ENCODE measurements at regions not wholly inside any gene's neighbourhood (a gene's known extent, or its start where the extent isn't known, plus 50 kb on each side); places are given as distances from the start of the nearest gene placed in this dataset.

DNA sequence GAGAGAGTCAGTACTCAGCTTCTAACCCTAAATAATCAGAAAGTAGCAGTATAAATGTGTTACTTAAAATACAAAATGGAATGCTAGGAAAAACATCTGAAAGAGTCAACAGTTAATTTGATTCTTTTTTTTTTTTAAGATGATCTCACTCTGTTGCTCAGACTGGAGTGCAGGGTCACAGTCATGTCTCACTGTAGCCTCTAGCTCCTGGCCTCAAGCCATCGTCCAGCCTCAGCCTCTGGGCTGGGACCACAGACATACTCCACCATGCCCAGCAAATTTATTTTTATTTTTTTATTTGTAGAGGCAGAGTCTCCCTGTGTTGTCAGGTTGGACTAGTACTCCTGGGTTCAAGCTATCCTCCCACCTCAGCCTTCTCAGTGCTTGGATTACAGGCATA is 424.9 kb downstream of the IRX2 start:
- H3K9me3 ChIP-seq (ENCODE audit: control insufficient read depth, insufficient read depth, low read length) = no peaks in the 10 kb centered on the region
- H3K9ac ChIP-seq (ENCODE audit: low read depth, low read length) = no peak overlapping the region
- H3K4me3 ChIP-seq (ENCODE audit: low read depth, low read length) = no peak overlapping the region
- H3K27me3 ChIP-seq (ENCODE audit: control insufficient read depth, insufficient read depth, low read length) = no peaks in the 10 kb centered on the region
- no peaks in the 10 kb centered on the region for H3K36me3 ChIP-seq (ENCODE audit: control insufficient read depth, insufficient read depth, low read length)
- no peak overlapping the region for H3K27ac ChIP-seq (ENCODE audit: low read depth, low read length)
- no peaks in the 10 kb centered on the region for H3K4me1 ChIP-seq (ENCODE audit: control insufficient read depth, insufficient read depth, low read length)

DNA sequence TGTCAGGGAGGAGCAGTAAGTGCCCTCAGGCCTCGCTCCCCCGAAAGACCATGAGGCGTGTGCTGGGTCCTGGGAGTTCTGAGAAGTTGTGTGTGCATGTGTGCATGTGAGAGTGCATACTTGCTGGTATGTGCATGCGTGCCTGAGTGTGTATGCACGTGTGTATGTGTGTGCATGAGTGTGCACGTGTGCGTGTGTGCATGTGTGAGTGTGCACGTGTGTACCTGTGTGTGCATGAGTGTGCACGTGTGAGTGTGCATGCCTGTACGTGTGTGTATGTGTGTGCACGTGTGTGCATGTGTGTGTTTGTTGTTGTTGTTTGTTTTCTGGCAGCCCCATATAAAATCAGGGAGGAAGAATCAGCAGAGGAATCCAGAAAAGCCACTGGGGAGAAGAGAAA is 426.7 kb downstream of the IRX2 start:
- H3K9me3 ChIP-seq (ENCODE audit: control insufficient read depth, insufficient read depth, low read length) = no peaks in the 10 kb centered on the region
- no peak overlapping the region for H3K27ac ChIP-seq (ENCODE audit: low read depth, low read length)
- no peak overlapping the region for H3K4me3 ChIP-seq (ENCODE audit: low read depth, low read length)
- H3K27me3 ChIP-seq (ENCODE audit: control insufficient read depth, insufficient read depth, low read length) = no peaks in the 10 kb centered on the region
- no peaks in the 10 kb centered on the region for H3K36me3 ChIP-seq (ENCODE audit: control insufficient read depth, insufficient read depth, low read length)
- no peaks in the 10 kb centered on the region for H3K4me1 ChIP-seq (ENCODE audit: control insufficient read depth, insufficient read depth, low read length)
- H3K9ac ChIP-seq (ENCODE audit: low read depth, low read length) = no peak overlapping the region

DNA sequence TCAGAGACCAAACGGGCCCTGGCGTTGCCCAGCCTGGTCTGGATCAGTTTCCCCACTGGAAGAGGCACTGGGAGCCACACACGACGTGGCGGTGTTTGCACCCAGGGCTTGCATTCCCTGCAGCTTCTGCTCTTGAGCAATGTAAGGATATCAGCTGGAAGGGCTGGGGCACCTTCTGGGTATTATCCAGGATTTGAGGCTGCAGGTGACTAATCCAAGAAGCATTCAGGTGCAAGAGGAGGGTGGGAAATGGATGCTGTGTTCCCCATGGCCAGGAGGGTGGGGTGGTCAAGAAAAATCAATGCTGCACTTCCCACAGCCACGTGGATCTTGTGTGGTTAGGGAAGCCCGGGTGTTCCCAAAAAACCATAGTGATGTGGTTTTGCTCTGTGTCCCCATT is 430.9 kb downstream of the IRX2 start:
- Histone ChIP-seq H3K9ac (ENCODE audit: low read depth, low read length) (no peak overlapping the region), H3K4me1 (ENCODE audit: control insufficient read depth, insufficient read depth, low read length) (no peaks in the 10 kb centered on the region), H3K27me3 (ENCODE audit: control insufficient read depth, insufficient read depth, low read length) (no peaks in the 10 kb centered on the region)

DNA sequence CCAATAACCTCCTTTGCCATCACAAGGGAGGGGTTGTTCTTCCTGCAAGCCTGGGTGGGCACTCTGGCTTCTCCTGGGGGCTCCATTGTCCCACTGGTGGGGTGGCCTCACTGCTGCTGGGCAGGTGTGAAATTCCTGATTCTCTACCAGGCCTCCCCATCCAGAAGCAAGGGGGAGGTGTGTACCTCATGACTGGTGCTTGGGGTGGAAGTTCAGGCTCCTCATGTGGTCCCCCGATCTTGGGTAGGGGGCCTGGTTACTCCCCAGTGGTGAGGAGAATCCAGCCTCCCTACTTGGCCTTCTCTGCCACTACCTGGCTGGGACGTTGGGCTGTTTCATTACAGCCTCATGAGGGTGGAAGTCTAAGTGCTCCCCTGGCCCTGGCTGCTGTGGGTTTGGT is 433.9 kb downstream of the IRX2 start:
- Histone ChIP-seq H3K9ac (ENCODE audit: low read depth, low read length) (no peak overlapping the region), H3K27ac (ENCODE audit: low read depth, low read length) (no peak overlapping the region), H3K36me3 (ENCODE audit: control insufficient read depth, insufficient read depth, low read length) (no peaks in the 10 kb centered on the region), H3K27me3 (ENCODE audit: control insufficient read depth, insufficient read depth, low read length) (no peaks in the 10 kb centered on the region), H3K4me1 (ENCODE audit: control insufficient read depth, insufficient read depth, low read length) (no peaks in the 10 kb centered on the region), H3K9me3 (ENCODE audit: control insufficient read depth, insufficient read depth, low read length) (no peaks in the 10 kb centered on the region; the same call in 1 of the 2 replicates), H3K4me3 (ENCODE audit: low read depth, low read length) (no peak overlapping the region)

More for the DNA sequence above, 430.9 kb downstream of the IRX2 start:
- no peak overlapping the region for H3K27ac ChIP-seq (ENCODE audit: low read depth, low read length)
- no peaks in the 10 kb centered on the region; the same call in 1 of the 2 replicates for H3K9me3 ChIP-seq (ENCODE audit: control insufficient read depth, insufficient read depth, low read length)
- H3K36me3 ChIP-seq (ENCODE audit: control insufficient read depth, insufficient read depth, low read length) = no peaks in the 10 kb centered on the region
- H3K4me3 ChIP-seq (ENCODE audit: low read depth, low read length) = no peak overlapping the region

DNA sequence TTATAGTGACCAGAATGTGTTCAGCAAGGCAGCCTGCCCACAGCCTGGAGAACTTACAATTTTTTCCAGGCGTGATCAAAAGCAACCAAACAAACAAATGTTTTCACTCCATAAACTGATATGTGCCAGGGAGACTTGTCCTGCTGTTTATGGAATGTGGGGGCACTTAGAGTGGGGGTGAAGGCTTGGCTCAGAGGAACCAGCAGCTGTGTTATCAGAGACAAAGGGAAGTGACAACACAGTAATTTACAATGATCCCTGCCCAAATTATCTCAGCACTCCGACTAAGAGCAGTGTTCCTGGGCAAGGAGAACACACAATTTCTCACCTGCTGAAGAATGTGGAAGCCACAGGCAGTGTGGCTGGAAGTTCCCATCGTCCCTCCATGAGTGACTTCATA is 429.1 kb upstream of the IRX4 start:
- H3K4me3 ChIP-seq (ENCODE audit: low read depth, low read length) = no peak overlapping the region
- H3K4me1 ChIP-seq (ENCODE audit: control insufficient read depth, insufficient read depth, low read length) = no peaks in the 10 kb centered on the region; the same call in 1 of the 2 replicates
- no peaks in the 10 kb centered on the region for H3K36me3 ChIP-seq (ENCODE audit: control insufficient read depth, insufficient read depth, low read length)
- no peaks in the 10 kb centered on the region for H3K27me3 ChIP-seq (ENCODE audit: control insufficient read depth, insufficient read depth, low read length)
- no peak overlapping the region for H3K9ac ChIP-seq (ENCODE audit: low read depth, low read length)
- H3K27ac ChIP-seq (ENCODE audit: low read depth, low read length) = no peak overlapping the region
- H3K9me3 ChIP-seq (ENCODE audit: control insufficient read depth, insufficient read depth, low read length) = no peaks in the 10 kb centered on the region; the same call in 1 of the 2 replicates

DNA sequence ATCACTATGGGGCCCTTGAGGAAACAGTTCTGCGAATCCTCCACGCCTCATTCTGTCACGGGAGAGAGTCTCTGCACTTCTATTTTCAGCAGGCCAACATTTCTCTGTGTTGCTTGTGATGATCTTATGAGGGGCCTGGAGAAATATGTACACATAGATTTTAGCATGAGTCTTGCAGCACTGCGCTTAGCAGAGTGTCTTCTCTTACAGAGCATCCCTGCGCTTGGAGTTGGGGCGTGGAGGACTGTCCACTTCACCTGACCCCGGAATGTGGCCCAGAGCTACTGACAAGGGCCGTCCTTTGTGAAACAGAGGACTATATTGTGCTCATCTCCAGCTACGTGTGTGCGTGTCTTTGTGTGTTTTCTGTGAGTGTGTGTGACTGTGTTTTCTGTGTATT is 428.2 kb upstream of the IRX4 start:
- H3K27me3 ChIP-seq (ENCODE audit: control insufficient read depth, insufficient read depth, low read length) = no peaks in the 10 kb centered on the region
- no peak overlapping the region for H3K9ac ChIP-seq (ENCODE audit: low read depth, low read length)
- H3K4me3 ChIP-seq (ENCODE audit: low read depth, low read length) = no peak overlapping the region
- H3K27ac ChIP-seq (ENCODE audit: low read depth, low read length) = no peak overlapping the region
- no peaks in the 10 kb centered on the region; the same call in 1 of the 2 replicates for H3K9me3 ChIP-seq (ENCODE audit: control insufficient read depth, insufficient read depth, low read length)
- H3K36me3 ChIP-seq (ENCODE audit: control insufficient read depth, insufficient read depth, low read length) = no peaks in the 10 kb centered on the region
- no peaks in the 10 kb centered on the region; the same call in 1 of the 2 replicates for H3K4me1 ChIP-seq (ENCODE audit: control insufficient read depth, insufficient read depth, low read length)

DNA sequence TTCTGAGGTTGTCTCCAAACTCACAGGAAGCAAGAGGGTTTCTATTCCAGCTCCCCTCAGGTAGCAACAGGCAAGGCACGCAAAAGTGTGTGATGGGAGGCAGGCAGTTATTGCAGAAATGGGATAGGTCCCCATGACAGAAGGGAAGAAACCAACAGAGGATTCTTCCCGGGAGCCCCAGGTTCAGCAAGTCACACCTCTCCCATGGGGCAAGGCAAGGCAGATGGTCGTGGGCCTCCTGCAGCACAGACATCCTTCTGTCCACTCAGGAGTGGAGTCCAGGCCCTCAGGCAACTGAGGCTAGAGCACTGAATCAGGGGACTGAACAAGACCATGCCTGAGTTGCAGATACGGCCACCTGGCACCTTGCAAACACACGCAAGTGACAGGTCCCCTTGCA is 424.9 kb upstream of the IRX4 start:
- Histone ChIP-seq H3K27ac (ENCODE audit: low read depth, low read length) (no peak overlapping the region), H3K9ac (ENCODE audit: low read depth, low read length) (no peak overlapping the region), H3K9me3 (ENCODE audit: control insufficient read depth, insufficient read depth, low read length) (no peaks in the 10 kb centered on the region), H3K4me1 (ENCODE audit: control insufficient read depth, insufficient read depth, low read length) (peaks cover 11% of the 10 kb centered on the region), H3K27me3 (ENCODE audit: control insufficient read depth, insufficient read depth, low read length) (no peaks in the 10 kb centered on the region), H3K36me3 (ENCODE audit: control insufficient read depth, insufficient read depth, low read length) (no peaks in the 10 kb centered on the region), H3K4me3 (ENCODE audit: low read depth, low read length) (no peak overlapping the region)

DNA sequence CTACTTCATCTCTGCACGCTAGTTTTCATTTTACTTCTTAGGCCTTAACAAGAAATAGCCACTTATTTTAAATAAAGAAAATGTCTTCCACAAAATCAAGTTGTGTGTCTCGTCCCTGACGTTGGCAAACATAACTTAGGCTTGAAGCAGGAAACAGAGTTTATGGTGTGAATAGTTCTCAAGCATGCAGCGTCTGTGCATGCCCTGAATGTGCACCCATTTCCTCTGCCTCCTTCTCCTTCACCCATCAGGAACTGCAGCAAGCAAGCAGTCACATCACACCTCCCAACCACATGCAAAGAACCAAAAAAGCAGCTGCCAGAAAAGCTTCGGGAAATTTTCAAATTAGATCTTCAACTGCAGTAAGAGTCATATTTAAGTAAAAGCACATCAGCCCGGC is 424.0 kb upstream of the IRX4 start:
- Histone ChIP-seq H3K36me3 (ENCODE audit: control insufficient read depth, insufficient read depth, low read length) (no peaks in the 10 kb centered on the region), H3K4me1 (ENCODE audit: control insufficient read depth, insufficient read depth, low read length) (peaks cover 14% of the 10 kb centered on the region), H3K27ac (ENCODE audit: low read depth, low read length) (no peak overlapping the region), H3K4me3 (ENCODE audit: low read depth, low read length) (no peak overlapping the region), H3K9me3 (ENCODE audit: control insufficient read depth, insufficient read depth, low read length) (no peaks in the 10 kb centered on the region), H3K9ac (ENCODE audit: low read depth, low read length) (no peak overlapping the region), H3K27me3 (ENCODE audit: control insufficient read depth, insufficient read depth, low read length) (no peaks in the 10 kb centered on the region)

DNA sequence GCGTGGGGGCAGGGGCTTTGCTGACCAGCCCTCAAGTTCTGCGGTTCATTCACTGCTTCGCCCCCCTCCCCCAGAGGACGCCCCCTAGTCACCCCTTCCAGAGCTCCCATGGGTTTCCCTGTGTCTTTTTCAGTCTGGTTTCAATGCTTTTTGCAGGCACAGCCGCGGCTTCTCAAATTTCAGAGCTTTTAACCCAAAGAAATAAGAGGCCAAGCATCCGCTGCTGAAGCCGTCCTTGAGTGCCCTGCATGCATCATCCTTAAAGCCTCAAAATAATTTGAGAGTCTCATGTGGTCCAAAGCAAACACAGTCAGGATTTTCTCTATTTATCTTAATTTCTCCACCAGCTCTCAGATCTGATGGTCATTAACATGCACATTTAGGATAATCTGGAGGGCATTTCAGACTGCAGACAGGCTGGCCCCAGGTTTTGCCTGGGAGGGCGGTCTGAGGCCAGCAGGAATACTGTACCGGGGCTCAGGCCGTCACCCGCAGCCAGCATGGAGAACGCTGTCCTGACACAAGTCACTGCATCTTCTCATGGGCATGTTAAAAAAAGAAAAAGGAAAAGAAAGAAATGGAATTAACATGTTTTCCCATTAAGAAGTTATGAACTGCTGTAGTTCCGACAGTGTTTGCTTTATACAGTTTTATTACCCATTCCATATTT is 420.8 kb upstream of the IRX4 start:
- H3K4me1 ChIP-seq (ENCODE audit: control insufficient read depth, insufficient read depth, low read length) = peaks cover 14% of the 10 kb centered on the region
- no peaks in the 10 kb centered on the region for H3K27me3 ChIP-seq (ENCODE audit: control insufficient read depth, insufficient read depth, low read length)

DNA sequence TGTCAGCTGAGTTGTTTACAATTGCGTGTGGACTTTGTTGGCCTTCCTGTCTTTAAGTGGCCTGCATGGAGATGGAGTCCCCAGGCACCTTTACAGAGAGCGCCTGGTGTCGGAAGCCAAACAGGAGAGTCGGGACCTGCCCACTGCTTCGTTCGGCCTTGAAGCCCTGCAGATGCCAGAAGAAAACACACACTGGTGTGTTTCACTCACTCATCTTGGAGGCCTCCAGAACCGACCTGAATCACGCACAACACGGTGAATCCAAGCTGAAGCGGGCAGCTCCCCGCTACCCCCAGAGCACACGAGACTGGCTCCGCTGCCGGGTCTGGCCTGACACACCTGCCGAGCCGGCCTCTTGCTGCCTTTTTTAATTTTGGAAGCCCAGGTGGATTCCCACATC is 419.4 kb upstream of the IRX4 start:
- no peaks in the 10 kb centered on the region for H3K9me3 ChIP-seq (ENCODE audit: control insufficient read depth, insufficient read depth, low read length)
- H3K27ac ChIP-seq (ENCODE audit: low read depth, low read length) = no peak overlapping the region
- H3K4me3 ChIP-seq (ENCODE audit: low read depth, low read length) = no peak overlapping the region
- H3K27me3 ChIP-seq (ENCODE audit: control insufficient read depth, insufficient read depth, low read length) = no peaks in the 10 kb centered on the region
- no peak overlapping the region for H3K9ac ChIP-seq (ENCODE audit: low read depth, low read length)
- H3K36me3 ChIP-seq (ENCODE audit: control insufficient read depth, insufficient read depth, low read length) = no peaks in the 10 kb centered on the region
- peaks cover 14% of the 10 kb centered on the region for H3K4me1 ChIP-seq (ENCODE audit: control insufficient read depth, insufficient read depth, low read length)

More for the DNA sequence above, 420.8 kb upstream of the IRX4 start:
- Histone ChIP-seq H3K9ac (ENCODE audit: low read depth, low read length) (no peak overlapping the region), H3K4me3 (ENCODE audit: low read depth, low read length) (no peak overlapping the region), H3K36me3 (ENCODE audit: control insufficient read depth, insufficient read depth, low read length) (no peaks in the 10 kb centered on the region), H3K9me3 (ENCODE audit: control insufficient read depth, insufficient read depth, low read length) (no peaks in the 10 kb centered on the region), H3K27ac (ENCODE audit: low read depth, low read length) (no peak overlapping the region)

DNA sequence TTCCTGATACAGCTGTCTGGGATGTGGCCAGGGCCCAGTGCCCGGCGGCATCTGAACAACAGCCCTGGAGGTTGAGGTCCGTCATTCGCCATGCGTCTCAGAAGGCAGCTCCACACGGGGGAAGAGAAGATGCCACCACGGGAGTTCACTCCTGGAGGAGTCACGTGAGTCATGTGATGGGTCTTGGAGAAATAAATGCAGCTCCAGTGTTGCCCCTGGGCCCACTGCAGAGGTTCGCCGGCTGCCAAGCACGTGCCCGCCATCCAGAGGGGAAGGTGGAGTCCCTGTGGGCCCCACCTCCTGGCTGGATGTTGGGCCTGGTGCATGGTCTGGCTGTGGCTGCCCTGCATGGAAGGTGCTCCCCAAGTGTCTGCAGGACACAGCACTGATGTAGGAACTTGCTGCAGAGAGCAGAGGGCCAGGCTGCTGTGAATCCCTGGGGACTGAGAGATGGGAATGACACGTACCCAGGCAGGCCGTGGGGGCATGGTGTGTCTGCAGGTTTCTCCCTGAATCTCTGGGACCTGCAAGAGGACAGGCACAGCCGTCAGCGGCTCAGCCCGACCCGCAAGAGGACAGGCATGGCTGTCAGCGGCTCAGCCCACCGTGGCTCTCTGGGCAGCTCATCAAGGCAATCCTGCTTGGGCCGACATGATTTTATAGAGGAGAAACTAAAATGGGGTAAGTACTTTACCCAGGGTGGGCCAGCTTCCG is 418.3 kb upstream of the IRX4 start:
- H3K4me1 ChIP-seq (ENCODE audit: control insufficient read depth, insufficient read depth, low read length) = peaks cover 14% of the 10 kb centered on the region
- H3K27ac ChIP-seq (ENCODE audit: low read depth, low read length) = no peak overlapping the region
- no peak overlapping the region for H3K4me3 ChIP-seq (ENCODE audit: low read depth, low read length)
- no peak overlapping the region for H3K9ac ChIP-seq (ENCODE audit: low read depth, low read length)
- no peaks in the 10 kb centered on the region for H3K36me3 ChIP-seq (ENCODE audit: control insufficient read depth, insufficient read depth, low read length)
- H3K9me3 ChIP-seq (ENCODE audit: control insufficient read depth, insufficient read depth, low read length) = no peaks in the 10 kb centered on the region
- no peaks in the 10 kb centered on the region for H3K27me3 ChIP-seq (ENCODE audit: control insufficient read depth, insufficient read depth, low read length)
